ENCODE measurements at regions not wholly inside any gene's neighbourhood (a gene's known extent, or its start where the extent isn't known, plus 50 kb on each side); places are given as distances from the start of the nearest gene placed in this dataset.
"Not testable (repeated sequence)": the region's sequence is repeated elsewhere in the genome, so short reads cannot be mapped to it uniquely, and the experiment has no call there.

- Mint-ChIP-seq H3K27me3 (ENCODE audit: low read depth) (peaks cover 13% of the 10 kb centered on the region), H3K36me3 (ENCODE audit: insufficient read depth) (no peaks in the 10 kb centered on the region), H3K4me3 (no peak overlapping the region), H3K9me3 (no peaks in the 10 kb centered on the region), H3K4me1 (ENCODE audit: low read depth) (no peaks in the 10 kb centered on the region)
- no peak for DNase-seq
- no peak for ATAC-seq
These were observed 83.5 kb upstream of the WSCD1 start for GRCh38 chr17:5986644-5987043.

- DNase-seq (no peak), ATAC-seq (no peak)
- no peak overlapping the region for H3K4me3 Mint-ChIP-seq
- H3K27me3 Mint-ChIP-seq (ENCODE audit: low read depth) = peaks cover 32% of the 10 kb centered on the region
- H3K4me1 Mint-ChIP-seq (ENCODE audit: low read depth) = no peaks in the 10 kb centered on the region
- H3K9me3 Mint-ChIP-seq = no peaks in the 10 kb centered on the region
- no peaks in the 10 kb centered on the region for H3K36me3 Mint-ChIP-seq (ENCODE audit: insufficient read depth)
These were observed 69.8 kb upstream of the WSCD1 start for GRCh38 chr17:6000426-6000825.

GRCh38 chr17:6003221-6003620 is 67.0 kb upstream of the WSCD1 start:
- DNase-seq; H3K4me3 Mint-ChIP-seq; H3K4me1 Mint-ChIP-seq (ENCODE audit: low read depth): not testable (repeated sequence)

GRCh38 chr17:6005939-6006338 is 64.2 kb upstream of the WSCD1 start:
- H3K27me3 Mint-ChIP-seq (ENCODE audit: low read depth) = peaks cover 18% of the 10 kb centered on the region
- H3K4me3 Mint-ChIP-seq = no peak overlapping the region
- H3K9me3 Mint-ChIP-seq = no peaks in the 10 kb centered on the region
- no peaks in the 10 kb centered on the region for H3K36me3 Mint-ChIP-seq (ENCODE audit: insufficient read depth)
- ATAC-seq (no peak), DNase-seq (no peak)
- no peaks in the 10 kb centered on the region for H3K4me1 Mint-ChIP-seq (ENCODE audit: low read depth)

More at GRCh38 chr17:6003221-6003620, 67.0 kb upstream of the WSCD1 start:
- not testable (repeated sequence) for H3K36me3 Mint-ChIP-seq (ENCODE audit: insufficient read depth); H3K9me3 Mint-ChIP-seq; ATAC-seq
- H3K27me3 Mint-ChIP-seq (ENCODE audit: low read depth) = peaks cover 20% of the 10 kb centered on the region

GRCh38 chr17:6011206-6011605 is 59.0 kb upstream of the WSCD1 start:
- no peak overlapping the region for H3K4me3 Mint-ChIP-seq
- DNase-seq = no peak
- ATAC-seq = no peak
- no peaks in the 10 kb centered on the region for H3K36me3 Mint-ChIP-seq (ENCODE audit: insufficient read depth)
- H3K27me3 Mint-ChIP-seq (ENCODE audit: low read depth) = peaks cover 22% of the 10 kb centered on the region
- no peaks in the 10 kb centered on the region for H3K4me1 Mint-ChIP-seq (ENCODE audit: low read depth)
- H3K9me3 Mint-ChIP-seq = no peaks in the 10 kb centered on the region

GRCh38 chr17:6018788-6019187 is 51.4 kb upstream of the WSCD1 start:
- Mint-ChIP-seq H3K36me3 (ENCODE audit: insufficient read depth) (no peaks in the 10 kb centered on the region), H3K27me3 (ENCODE audit: low read depth) (peaks cover 21% of the 10 kb centered on the region), H3K4me1 (ENCODE audit: low read depth) (no peaks in the 10 kb centered on the region), H3K4me3 (no peak overlapping the region), H3K9me3 (no peaks in the 10 kb centered on the region)
- DNase-seq (no peak), ATAC-seq (no peak)

GRCh38 chr17:6019959-6020358 is 50.2 kb upstream of the WSCD1 start:
- Mint-ChIP-seq H3K27me3 (ENCODE audit: low read depth) (peaks cover 19% of the 10 kb centered on the region), H3K4me3 (no peak overlapping the region), H3K4me1 (ENCODE audit: low read depth) (no peaks in the 10 kb centered on the region), H3K9me3 (no peaks in the 10 kb centered on the region), H3K36me3 (ENCODE audit: insufficient read depth) (no peaks in the 10 kb centered on the region)
- DNase-seq (no peak), ATAC-seq (peak; percentile 21 to 71)

- no peaks in the 10 kb centered on the region for H3K36me3 Mint-ChIP-seq (ENCODE audit: insufficient read depth)
- no peak overlapping the region for H3K4me3 Mint-ChIP-seq
- peak in 1 of 2 donors; percentile 20 for ATAC-seq
- H3K4me1 Mint-ChIP-seq (ENCODE audit: low read depth) = no peaks in the 10 kb centered on the region
- no peak for DNase-seq
- H3K9me3 Mint-ChIP-seq = no peaks in the 10 kb centered on the region
- peaks cover 20% of the 10 kb centered on the region for H3K27me3 Mint-ChIP-seq (ENCODE audit: low read depth)
These were observed 49.7 kb upstream of the WSCD1 start for GRCh38 chr17:6020376-6021010.

All from activated T-cell treated with anti-CD3 and anti-CD28 coated beads, Interleukin-2, amount 50 U/mL, for 4 hours (primary cell).